ENCODE measurements at regions not wholly inside any gene's neighbourhood (a gene's known extent, or its start where the extent isn't known, plus 50 kb on each side); places are given as distances from the start of the nearest gene placed in this dataset.
"Not testable (repeated sequence)": the region's sequence is repeated elsewhere in the genome, so short reads cannot be mapped to it uniquely, and the experiment has no call there.

DNA sequence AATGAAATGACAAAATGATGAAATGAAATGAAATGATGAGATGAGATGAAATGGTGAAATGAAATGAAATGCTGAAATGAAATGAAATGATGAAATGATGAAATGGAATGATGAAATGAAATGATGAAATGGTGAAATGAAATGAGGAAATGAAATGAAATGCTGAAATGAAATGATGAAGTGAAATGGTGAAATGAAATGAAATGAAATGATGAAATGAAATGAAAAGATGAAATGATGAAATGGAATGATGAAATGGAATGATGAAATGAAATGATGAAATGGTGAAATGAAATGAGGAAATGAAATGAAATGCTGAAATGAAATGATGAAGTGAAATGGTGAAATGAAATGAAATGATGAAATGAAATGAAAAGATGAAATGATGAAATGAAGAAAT lies 2755.0 kb downstream of the RPIA start:
- not testable (repeated sequence) for TF ChIP-seq ZNF565 (CRISPR knock-in tag; conservative IDR thresholded peaks at IDR 0.05; ENCODE audit: low read depth)
- TF ChIP-seq, protein P1, sequence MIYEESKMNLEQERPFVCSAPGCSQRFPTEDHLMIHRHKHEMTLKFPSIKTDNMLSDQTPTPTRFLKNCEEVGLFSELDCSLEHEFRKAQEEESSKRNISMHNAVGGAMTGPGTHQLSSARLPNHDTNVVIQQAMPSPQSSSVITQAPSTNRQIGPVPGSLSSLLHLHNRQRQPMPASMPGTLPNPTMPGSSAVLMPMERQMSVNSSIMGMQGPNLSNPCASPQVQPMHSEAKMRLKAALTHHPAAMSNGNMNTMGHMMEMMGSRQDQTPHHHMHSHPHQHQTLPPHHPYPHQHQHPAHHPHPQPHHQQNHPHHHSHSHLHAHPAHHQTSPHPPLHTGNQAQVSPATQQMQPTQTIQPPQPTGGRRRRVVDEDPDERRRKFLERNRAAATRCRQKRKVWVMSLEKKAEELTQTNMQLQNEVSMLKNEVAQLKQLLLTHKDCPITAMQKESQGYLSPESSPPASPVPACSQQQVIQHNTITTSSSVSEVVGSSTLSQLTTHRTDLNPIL (CRISPR knock-in tag; IDR thresholded peaks at IDR 0.05; ENCODE audit: low read depth), result not testable (repeated sequence)
